ENCODE measurements at regions not wholly inside any gene's neighbourhood (a gene's known extent, or its start where the extent isn't known, plus 50 kb on each side); places are given as distances from the start of the nearest gene placed in this dataset.
"Not testable (repeated sequence)": the region's sequence is repeated elsewhere in the genome, so short reads cannot be mapped to it uniquely, and the experiment has no call there.

- Histone ChIP-seq H3K18ac (ENCODE audit: insufficient read length, low read depth, low read length) (no peak overlapping the region), H3K56ac (ENCODE audit: insufficient read length, low read depth, low read length) (no peak overlapping the region), H2BK12ac (ENCODE audit: insufficient read length, low read depth, low read length) (no peak overlapping the region), H3K14ac (ENCODE audit: insufficient read depth, low read length) (no peak overlapping the region), H4K8ac (replicated peaks; ENCODE audit: insufficient read length, low read depth, low read length) (no peak overlapping the region), H3K27me3 (ENCODE audit: insufficient read depth, low read length) (no peaks in the 10 kb centered on the region), H2BK15ac (ENCODE audit: low read depth, low read length) (no peak overlapping the region), H4K5ac (ENCODE audit: insufficient read length, low read depth, low read length) (no peak overlapping the region), H2AFZ (ENCODE audit: low read length) (no peak overlapping the region), H2BK120ac (ENCODE audit: low read depth, low read length, poor library complexity, severe bottlenecking) (no peak overlapping the region), H2BK5ac (ENCODE audit: insufficient read length, low read length) (no peak overlapping the region), H3K4ac (ENCODE audit: low read depth, low read length) (no peak overlapping the region), H3T11ph (ENCODE audit: low read length) (no peak overlapping the region), H3K4me2 (ENCODE audit: insufficient read depth, insufficient read length, low read length) (no peak overlapping the region), H4K91ac (ENCODE audit: insufficient read length, low read depth, low read length) (no peak overlapping the region), H3K79me2 (ENCODE audit: insufficient read depth, low read length) (no peaks in the 10 kb centered on the region), H3K9ac (ENCODE audit: extremely low read depth, insufficient read length, low read length) (no peak overlapping the region), H3K4me1 (ENCODE audit: insufficient read depth, low read length) (no peaks in the 10 kb centered on the region; the same call in 1 of the 2 replicates), H2AK5ac (ENCODE audit: insufficient read length, low read length) (no peak overlapping the region), H3K23me2 (ENCODE audit: insufficient read length, low read depth, low read length, poor library complexity, severe bottlenecking) (no peaks in the 10 kb centered on the region), H3K79me1 (ENCODE audit: insufficient read depth, low read depth, low read length, poor library complexity, severe bottlenecking) (no peaks in the 10 kb centered on the region), H2BK20ac (ENCODE audit: low read depth, low read length, poor library complexity, severe bottlenecking) (no peak overlapping the region), H3K27ac (ENCODE audit: insufficient read length, low read depth, low read length) (no peak overlapping the region), H3K23ac (ENCODE audit: insufficient read length, low read depth, low read length) (no peak overlapping the region), H4K20me1 (ENCODE audit: control insufficient read depth, insufficient read depth, insufficient read length) (no peaks in the 10 kb centered on the region), H3K9me3 (ENCODE audit: control insufficient read depth, low read depth, low read length) (no peaks in the 10 kb centered on the region)
- peaks cover 0 to 3% (median 0%) of the 10 kb centered on the region in 3 experiments; a peak in 4 of 7 replicates for H3K36me3 Mint-ChIP-seq (ENCODE audit: insufficient read depth in 1 of 3, low read depth in 3 of 3)
- no peak for TF ChIP-seq CTCF (conservative IDR thresholded peaks at IDR 0.05)
- no peak overlapping the region for H3K4me3 Mint-ChIP-seq
- no peak for DNase-seq
- no peak overlapping the region for H3K27ac Mint-ChIP-seq
- WGBS (ENCODE audit: extremely low coverage, insufficient read length, low lambda C conversion rate), result no CpG with 5 or more reads among the region's 9 CpGs
- H3K27me3 Mint-ChIP-seq (ENCODE audit: low read depth), result no peaks in the 10 kb centered on the region
- H3K4me1 Mint-ChIP-seq, result peaks cover 6% of the 10 kb centered on the region in 2 experiments
- H3K9me3 Mint-ChIP-seq, result peaks cover 61 to 62% of the 10 kb centered on the region in 2 experiments
Measured at GRCh38 chrX:13376857-13377549, 57.1 kb upstream of the ATXN3L start.

GRCh38 chrX:13375596-13375995 is 55.7 kb upstream of the ATXN3L start:
- not testable (repeated sequence) for H3K9ac ChIP-seq (ENCODE audit: extremely low read depth, insufficient read length, low read length); H3K79me2 ChIP-seq (ENCODE audit: insufficient read depth, low read length); H3K79me1 ChIP-seq (ENCODE audit: insufficient read depth, low read depth, low read length, poor library complexity, severe bottlenecking); H3K36me3 Mint-ChIP-seq (ENCODE audit: insufficient read depth in 1 of 3, low read depth in 3 of 3); H2BK120ac ChIP-seq (ENCODE audit: low read depth, low read length, poor library complexity, severe bottlenecking); H2AK5ac ChIP-seq (ENCODE audit: insufficient read length, low read length); H4K8ac ChIP-seq (replicated peaks; ENCODE audit: insufficient read length, low read depth, low read length); DNase-seq; H4K20me1 ChIP-seq (ENCODE audit: control insufficient read depth, insufficient read depth, insufficient read length); H2BK15ac ChIP-seq (ENCODE audit: low read depth, low read length); H2BK5ac ChIP-seq (ENCODE audit: insufficient read length, low read length); H3K9me3 ChIP-seq (ENCODE audit: control insufficient read depth, low read depth, low read length); H3K27ac ChIP-seq (ENCODE audit: insufficient read length, low read depth, low read length); H3K56ac ChIP-seq (ENCODE audit: insufficient read length, low read depth, low read length); H3K18ac ChIP-seq (ENCODE audit: insufficient read length, low read depth, low read length); H3K4me1 Mint-ChIP-seq; H3K27me3 Mint-ChIP-seq (ENCODE audit: low read depth); H3K27me3 ChIP-seq (ENCODE audit: insufficient read depth, low read length); H2AFZ ChIP-seq (ENCODE audit: low read length); H3K4me3 Mint-ChIP-seq; H2BK12ac ChIP-seq (ENCODE audit: insufficient read length, low read depth, low read length); H3K27ac Mint-ChIP-seq; H3K14ac ChIP-seq (ENCODE audit: insufficient read depth, low read length); H3T11ph ChIP-seq (ENCODE audit: low read length); H3K4ac ChIP-seq (ENCODE audit: low read depth, low read length); H3K4me1 ChIP-seq (ENCODE audit: insufficient read depth, low read length); H3K4me2 ChIP-seq (ENCODE audit: insufficient read depth, insufficient read length, low read length); H2BK20ac ChIP-seq (ENCODE audit: low read depth, low read length, poor library complexity, severe bottlenecking); H3K23me2 ChIP-seq (ENCODE audit: insufficient read length, low read depth, low read length, poor library complexity, severe bottlenecking); H3K23ac ChIP-seq (ENCODE audit: insufficient read length, low read depth, low read length); H4K91ac ChIP-seq (ENCODE audit: insufficient read length, low read depth, low read length); H4K5ac ChIP-seq (ENCODE audit: insufficient read length, low read depth, low read length)
- H3K9me3 Mint-ChIP-seq, result peaks cover 55 to 59% of the 10 kb centered on the region in 2 experiments
- no CpG with 5 or more reads among the region's 8 CpGs for WGBS (ENCODE audit: extremely low coverage, insufficient read length, low lambda C conversion rate)

All from H9 (cell line).